HL-60 (cell line): ENCODE measurements at regions not wholly inside any gene's neighbourhood (a gene's known extent, or its start where the extent isn't known, plus 50 kb on each side); places are given as distances from the start of the nearest gene placed in this dataset.
A peak's percentile ranks its signal among the peaks of the same experiment; 100 is the strongest.

Experiments used
- DNase-seq, 2 experiments: peaks; one replicate each; pipeline ENCODE4 v3.0.0-alpha.2; 2010 to 2020; ENCODE audit warnings: low read depth in 1 of 2, low spot score in 1 of 2
- H3K27ac ChIP-seq: fragments of 250-450 bp; sonication (Bioruptor Pico); replicated peaks from 2 replicates; pipeline ENCODE4 v1.5.1; 2020; ENCODE audit warnings: mild to moderate bottlenecking, moderate library complexity
- H3K27me3 ChIP-seq: fragments of 250-450 bp; sonication (Bioruptor Pico); 2 replicates; pipeline ENCODE4 v1.5.1; 2021; ENCODE audit warnings: mild to moderate bottlenecking, moderate library complexity; ENCODE audit not compliant: insufficient read depth, poor library complexity, severe bottlenecking
- H3K4me3 ChIP-seq: replicated peaks from 2 replicates; pipeline ENCODE4 v1.5.1; 2011; ENCODE audit warnings: mild to moderate bottlenecking, control low read depth, low read length; ENCODE audit not compliant: insufficient read depth
- GABPA ChIP-seq: IDR thresholded peaks from 2 replicates; pipeline ENCODE4 v1.6.1; 2012; ENCODE audit warnings: low read depth
- POLR2AphosphoS5 ChIP-seq: IDR thresholded peaks from 2 replicates; pipeline ENCODE4 v1.6.1; 2012; ENCODE audit warnings: low read depth
- SPI1 ChIP-seq: IDR thresholded peaks from 2 replicates; pipeline ENCODE4 v1.6.1; 2012; ENCODE audit warnings: low read depth, mild to moderate bottlenecking, borderline replicate concordance
- TF ChIP-seq, protein P1 (sequence below): IDR thresholded peaks from one replicate; pipeline ENCODE4 v1.5.1; 2011; ENCODE audit warnings: low read length, control low read depth, inconsistent platforms; ENCODE audit not compliant: insufficient read depth
- TF ChIP-seq, protein P2 (sequence below): IDR thresholded peaks from 2 replicates; pipeline ENCODE4 v1.6.1; 2012; ENCODE audit warnings: low read depth; ENCODE audit not compliant: insufficient replicate concordance

DNA sequence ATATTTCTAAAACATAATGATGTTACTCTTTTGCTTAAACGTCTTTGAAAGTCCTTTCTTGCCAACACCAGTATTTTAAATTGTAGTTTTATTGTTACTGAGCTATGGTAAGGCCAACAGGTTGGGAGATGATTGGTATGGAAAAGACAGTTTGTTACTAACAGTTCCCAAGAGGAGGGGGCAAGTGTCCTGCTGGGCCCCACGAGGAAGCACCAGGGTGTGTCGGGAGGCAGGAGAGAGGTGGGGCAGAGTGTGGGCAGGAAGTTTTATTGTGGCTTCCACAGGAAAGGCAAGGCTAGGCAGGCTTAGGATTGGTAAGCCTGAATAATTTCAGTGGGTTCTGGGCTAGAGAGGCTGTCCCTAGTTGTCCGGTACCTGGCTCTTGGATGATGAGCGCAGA lies 134.3 kb downstream of the SOCS6 start:
- H3K27ac ChIP-seq = no peak overlapping the region
- TF ChIP-seq, protein P1, sequence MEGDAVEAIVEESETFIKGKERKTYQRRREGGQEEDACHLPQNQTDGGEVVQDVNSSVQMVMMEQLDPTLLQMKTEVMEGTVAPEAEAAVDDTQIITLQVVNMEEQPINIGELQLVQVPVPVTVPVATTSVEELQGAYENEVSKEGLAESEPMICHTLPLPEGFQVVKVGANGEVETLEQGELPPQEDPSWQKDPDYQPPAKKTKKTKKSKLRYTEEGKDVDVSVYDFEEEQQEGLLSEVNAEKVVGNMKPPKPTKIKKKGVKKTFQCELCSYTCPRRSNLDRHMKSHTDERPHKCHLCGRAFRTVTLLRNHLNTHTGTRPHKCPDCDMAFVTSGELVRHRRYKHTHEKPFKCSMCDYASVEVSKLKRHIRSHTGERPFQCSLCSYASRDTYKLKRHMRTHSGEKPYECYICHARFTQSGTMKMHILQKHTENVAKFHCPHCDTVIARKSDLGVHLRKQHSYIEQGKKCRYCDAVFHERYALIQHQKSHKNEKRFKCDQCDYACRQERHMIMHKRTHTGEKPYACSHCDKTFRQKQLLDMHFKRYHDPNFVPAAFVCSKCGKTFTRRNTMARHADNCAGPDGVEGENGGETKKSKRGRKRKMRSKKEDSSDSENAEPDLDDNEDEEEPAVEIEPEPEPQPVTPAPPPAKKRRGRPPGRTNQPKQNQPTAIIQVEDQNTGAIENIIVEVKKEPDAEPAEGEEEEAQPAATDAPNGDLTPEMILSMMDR = no peak
- TF ChIP-seq GABPA (no peak), SPI1 (no peak), POLR2AphosphoS5 (no peak)
- TF ChIP-seq, protein P2, sequence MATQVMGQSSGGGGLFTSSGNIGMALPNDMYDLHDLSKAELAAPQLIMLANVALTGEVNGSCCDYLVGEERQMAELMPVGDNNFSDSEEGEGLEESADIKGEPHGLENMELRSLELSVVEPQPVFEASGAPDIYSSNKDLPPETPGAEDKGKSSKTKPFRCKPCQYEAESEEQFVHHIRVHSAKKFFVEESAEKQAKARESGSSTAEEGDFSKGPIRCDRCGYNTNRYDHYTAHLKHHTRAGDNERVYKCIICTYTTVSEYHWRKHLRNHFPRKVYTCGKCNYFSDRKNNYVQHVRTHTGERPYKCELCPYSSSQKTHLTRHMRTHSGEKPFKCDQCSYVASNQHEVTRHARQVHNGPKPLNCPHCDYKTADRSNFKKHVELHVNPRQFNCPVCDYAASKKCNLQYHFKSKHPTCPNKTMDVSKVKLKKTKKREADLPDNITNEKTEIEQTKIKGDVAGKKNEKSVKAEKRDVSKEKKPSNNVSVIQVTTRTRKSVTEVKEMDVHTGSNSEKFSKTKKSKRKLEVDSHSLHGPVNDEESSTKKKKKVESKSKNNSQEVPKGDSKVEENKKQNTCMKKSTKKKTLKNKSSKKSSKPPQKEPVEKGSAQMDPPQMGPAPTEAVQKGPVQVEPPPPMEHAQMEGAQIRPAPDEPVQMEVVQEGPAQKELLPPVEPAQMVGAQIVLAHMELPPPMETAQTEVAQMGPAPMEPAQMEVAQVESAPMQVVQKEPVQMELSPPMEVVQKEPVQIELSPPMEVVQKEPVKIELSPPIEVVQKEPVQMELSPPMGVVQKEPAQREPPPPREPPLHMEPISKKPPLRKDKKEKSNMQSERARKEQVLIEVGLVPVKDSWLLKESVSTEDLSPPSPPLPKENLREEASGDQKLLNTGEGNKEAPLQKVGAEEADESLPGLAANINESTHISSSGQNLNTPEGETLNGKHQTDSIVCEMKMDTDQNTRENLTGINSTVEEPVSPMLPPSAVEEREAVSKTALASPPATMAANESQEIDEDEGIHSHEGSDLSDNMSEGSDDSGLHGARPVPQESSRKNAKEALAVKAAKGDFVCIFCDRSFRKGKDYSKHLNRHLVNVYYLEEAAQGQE = no peak
- no peak for DNase-seq

DNA sequence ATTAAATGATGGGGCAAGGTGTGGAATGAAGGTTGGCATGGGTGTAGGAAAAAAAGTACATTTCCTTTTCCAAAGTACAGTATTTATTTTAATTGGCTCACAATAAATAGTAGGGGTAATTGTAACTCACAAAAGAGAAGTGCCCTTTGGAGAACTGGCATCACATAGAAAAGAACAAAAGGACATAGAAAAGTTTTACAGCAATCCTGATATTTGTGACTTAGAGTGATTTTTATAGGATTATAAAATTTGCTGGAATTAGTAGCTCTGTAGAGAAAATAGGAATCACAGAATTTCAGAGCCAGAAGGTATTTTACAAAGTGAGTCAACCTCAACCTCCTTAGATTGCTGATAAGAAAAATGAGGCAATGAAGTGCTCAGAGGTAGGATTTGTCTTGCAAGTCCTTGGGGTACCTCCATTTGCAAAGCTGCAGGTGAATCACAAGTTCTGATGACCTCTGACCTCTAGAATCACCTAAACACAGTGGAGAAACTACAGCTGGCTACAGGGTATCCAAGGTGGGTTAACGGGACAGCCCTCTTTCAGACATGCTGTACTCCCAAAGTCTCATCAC lies 133.6 kb downstream of the SOCS6 start:
- no peak for DNase-seq
- TF ChIP-seq, protein P1 = no peak
- TF ChIP-seq SPI1 (no peak), POLR2AphosphoS5 (no peak), GABPA (no peak)
- TF ChIP-seq, protein P2 = no peak
- Histone ChIP-seq H3K4me3 (no peak overlapping the region), H3K27me3 (no peaks in the 10 kb centered on the region), H3K27ac (no peak overlapping the region)

More for the DNA sequence above, 134.3 kb downstream of the SOCS6 start:
- Histone ChIP-seq H3K27me3 (no peaks in the 10 kb centered on the region), H3K4me3 (no peak overlapping the region)

DNA sequence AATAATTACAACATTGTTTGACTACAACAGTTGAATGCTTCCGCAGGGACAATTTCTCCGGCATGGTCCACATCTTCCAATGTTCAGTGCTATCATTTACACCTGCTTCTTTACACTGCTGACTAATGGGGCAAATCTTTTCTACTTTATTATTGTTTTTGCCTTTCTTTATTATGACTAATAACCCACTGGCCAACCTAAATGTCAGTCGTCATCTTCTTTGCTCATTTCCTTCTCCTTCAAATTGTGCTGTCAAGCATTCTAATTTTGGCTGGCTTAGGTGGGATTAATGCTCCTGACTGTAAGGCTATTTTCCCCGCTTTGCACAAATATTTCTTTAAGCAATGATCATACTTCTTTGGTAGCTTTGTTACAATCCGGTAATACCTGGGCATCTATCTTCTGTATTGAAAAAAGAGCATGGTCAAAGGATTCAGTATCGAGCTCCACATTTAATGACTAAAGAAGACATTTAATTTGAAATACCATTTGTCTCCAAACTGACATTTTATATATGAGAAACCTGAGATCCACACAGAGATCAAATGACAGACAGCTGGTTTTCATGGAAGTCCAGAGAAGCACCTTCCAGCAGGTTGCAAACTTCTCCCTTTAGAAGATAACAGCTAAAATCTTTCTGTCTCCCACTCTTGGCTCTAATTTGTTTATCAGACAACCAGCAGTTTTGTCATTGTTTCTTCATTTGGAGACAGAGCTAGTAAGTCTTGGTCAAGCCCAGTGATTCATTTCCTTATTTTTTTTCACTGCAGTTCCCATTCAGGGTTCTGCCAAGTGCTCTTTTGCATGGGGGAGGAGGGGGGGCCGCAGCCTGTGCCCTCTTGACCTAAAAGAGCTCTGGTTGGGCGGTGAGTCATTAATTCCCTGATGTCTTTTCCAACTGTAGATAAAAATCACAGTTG lies 132.9 kb downstream of the SOCS6 start:
- Histone ChIP-seq H3K4me3 (no peak overlapping the region), H3K27ac (peak overlapping the region; percentile 21), H3K27me3 (no peaks in the 10 kb centered on the region)
- DNase-seq = peak; percentile 67 to 90
- peak; percentile 67 for TF ChIP-seq SPI1
- TF ChIP-seq, protein P2 = no peak
